Activated T-helper 1 cell treated with anti-CD3 and anti-CD28 coated beads, Interleukin-12 subunit alpha, Interleukin-12 subunit beta, Interleukin-2, Interleukin-4 antibody, amounts not matched to agents 30 ng/mL and 10 ng/mL and 1 ng/mL, durations not matched to agents 14 hours and 24 hours and 36 hours (primary cell): ENCODE measurements at regions not wholly inside any gene's neighbourhood (a gene's known extent, or its start where the extent isn't known, plus 50 kb on each side); places are given as distances from the start of the nearest gene placed in this dataset.

Experiments
- DNase-seq: peaks from one replicate; pipeline ENCODE4 v3.0.0; 2021; ENCODE audit warnings: low spot score
- H3K27ac Mint-ChIP-seq: one replicate; pipeline ENCODE4 v1.8.0; 2021; ENCODE audit warnings: mild to moderate bottlenecking, mixed read lengths
- H3K27me3 Mint-ChIP-seq: one replicate; pipeline ENCODE4 v1.8.0; 2022; ENCODE audit warnings: mild to moderate bottlenecking, moderate library complexity, mixed read lengths; ENCODE audit not compliant: insufficient read depth
- H3K36me3 Mint-ChIP-seq: one replicate; pipeline ENCODE4 v1.8.0; 2021; ENCODE audit warnings: low read depth, mixed read lengths
- H3K4me1 Mint-ChIP-seq: one replicate; pipeline ENCODE4 v1.8.0; 2021; ENCODE audit warnings: low read depth, mixed read lengths
- H3K4me3 Mint-ChIP-seq: one replicate; pipeline ENCODE4 v1.8.0; 2021; ENCODE audit warnings: mild to moderate bottlenecking, moderate library complexity, mixed read lengths
- H3K9me3 Mint-ChIP-seq: one replicate; pipeline ENCODE4 v1.8.0; 2021; ENCODE audit warnings: mixed read lengths
- intact Hi-C: fragments of 100-400 bp; cut with micrococcal nuclease; formaldehyde crosslinking; loops from one replicate; pipeline ENCODE4 v1.15.1; 2024

DNA sequence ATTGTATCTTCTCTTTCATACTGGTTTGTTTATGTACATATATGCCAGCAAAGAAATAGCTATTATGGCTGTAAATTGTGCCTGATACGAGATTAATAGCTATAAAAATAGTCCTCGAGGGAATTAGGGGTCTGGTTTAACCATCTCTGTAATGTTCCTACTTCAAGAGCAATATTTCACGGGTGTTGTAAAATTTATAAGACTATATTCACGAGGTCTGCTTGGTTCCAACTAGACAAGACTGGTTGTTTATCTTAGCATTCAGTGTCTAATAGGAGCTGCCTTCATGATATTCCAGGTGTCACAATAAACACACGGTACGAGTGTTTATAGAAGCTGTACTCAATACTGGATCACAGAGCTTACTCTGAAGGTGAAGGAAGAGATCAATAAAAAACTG lies 389.9 kb downstream of the SIPA1L2 start:
- intact Hi-C loops: no loop called here
- H3K36me3 Mint-ChIP-seq: no peaks in the 10 kb centered on the region
- DNase-seq: no peak
- H3K4me3 Mint-ChIP-seq: no peak overlapping the region
- no peaks in the 10 kb centered on the region for H3K4me1 Mint-ChIP-seq
- no peak overlapping the region for H3K27ac Mint-ChIP-seq
- H3K9me3 Mint-ChIP-seq: no peaks in the 10 kb centered on the region
- peaks cover 18% of the 10 kb centered on the region for H3K27me3 Mint-ChIP-seq

DNA sequence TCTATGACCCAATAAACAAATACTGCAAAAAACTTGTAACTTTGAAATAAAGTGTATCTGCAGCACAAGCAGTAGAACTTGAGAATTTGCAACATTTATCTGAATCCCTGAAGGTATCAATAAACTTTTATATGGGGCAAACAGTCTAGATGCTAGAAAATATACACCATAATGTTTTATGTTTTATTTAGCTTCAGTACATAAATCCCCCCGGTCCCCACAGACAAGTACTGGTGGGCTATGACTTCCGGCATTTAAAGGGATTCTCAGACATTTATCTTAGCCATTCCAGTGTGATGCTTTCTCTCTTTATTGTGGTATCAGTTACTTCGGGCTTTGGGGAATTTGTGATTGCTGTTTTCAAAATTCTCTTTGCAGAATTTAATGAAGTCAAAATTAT lies 390.4 kb downstream of the SIPA1L2 start:
- no peak for DNase-seq
- Mint-ChIP-seq H3K4me1 (no peaks in the 10 kb centered on the region), H3K27ac (no peak overlapping the region), H3K36me3 (no peaks in the 10 kb centered on the region), H3K27me3 (peaks cover 14% of the 10 kb centered on the region), H3K4me3 (no peak overlapping the region), H3K9me3 (no peaks in the 10 kb centered on the region)
- intact Hi-C loops: no loop called here

DNA sequence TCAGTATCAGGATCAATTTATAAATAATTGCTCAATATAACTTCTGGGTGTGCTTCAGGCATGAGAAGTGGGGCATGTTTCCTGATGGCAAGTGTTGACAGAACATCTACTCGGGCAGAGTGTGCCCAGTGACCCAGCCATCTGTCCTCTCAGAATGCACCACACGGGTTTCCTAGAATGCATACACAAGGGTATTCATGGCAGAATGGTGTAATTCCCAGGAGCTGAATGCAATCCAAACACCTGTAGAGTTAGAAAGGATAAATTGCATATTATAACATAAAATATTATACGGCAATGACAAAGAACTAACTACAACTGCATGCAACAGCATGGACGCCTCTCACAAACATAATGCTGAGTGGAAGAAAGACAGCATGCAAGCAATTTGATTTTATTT lies 391.9 kb downstream of the SIPA1L2 start:
- H3K4me3 Mint-ChIP-seq: no peak overlapping the region
- no peak overlapping the region for H3K27ac Mint-ChIP-seq
- H3K4me1 Mint-ChIP-seq: no peaks in the 10 kb centered on the region
- DNase-seq: no peak
- intact Hi-C loops: no loop called here
- no peaks in the 10 kb centered on the region for H3K36me3 Mint-ChIP-seq
- peaks cover 14% of the 10 kb centered on the region for H3K27me3 Mint-ChIP-seq
- H3K9me3 Mint-ChIP-seq: no peaks in the 10 kb centered on the region

DNA sequence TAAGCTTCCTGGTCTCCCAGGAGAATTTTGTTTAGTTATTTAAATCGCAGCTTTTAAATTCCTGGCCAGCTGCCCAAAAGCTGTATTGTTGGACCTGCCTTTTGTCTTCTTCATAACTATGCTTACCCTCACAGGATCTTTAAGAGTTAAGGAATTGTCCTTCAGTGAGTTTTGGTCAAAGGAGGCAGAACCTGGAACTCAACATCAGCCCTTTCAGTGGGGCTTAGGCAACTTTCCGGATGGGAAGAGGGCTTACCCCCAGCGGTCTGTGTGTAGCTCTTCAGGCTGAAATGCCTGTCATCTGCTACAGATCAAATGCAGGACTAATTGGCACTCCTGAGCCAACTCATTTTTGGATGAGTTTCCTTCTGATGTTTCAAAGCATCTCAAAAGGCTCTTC lies 402.6 kb downstream of the SIPA1L2 start:
- H3K4me3 Mint-ChIP-seq: no peak overlapping the region
- H3K36me3 Mint-ChIP-seq: no peaks in the 10 kb centered on the region
- no peak overlapping the region for H3K27ac Mint-ChIP-seq
- H3K9me3 Mint-ChIP-seq: no peaks in the 10 kb centered on the region
- intact Hi-C loops: no loop called here
- no peaks in the 10 kb centered on the region for H3K27me3 Mint-ChIP-seq
- no peak for DNase-seq
- peaks cover 7% of the 10 kb centered on the region for H3K4me1 Mint-ChIP-seq

DNA sequence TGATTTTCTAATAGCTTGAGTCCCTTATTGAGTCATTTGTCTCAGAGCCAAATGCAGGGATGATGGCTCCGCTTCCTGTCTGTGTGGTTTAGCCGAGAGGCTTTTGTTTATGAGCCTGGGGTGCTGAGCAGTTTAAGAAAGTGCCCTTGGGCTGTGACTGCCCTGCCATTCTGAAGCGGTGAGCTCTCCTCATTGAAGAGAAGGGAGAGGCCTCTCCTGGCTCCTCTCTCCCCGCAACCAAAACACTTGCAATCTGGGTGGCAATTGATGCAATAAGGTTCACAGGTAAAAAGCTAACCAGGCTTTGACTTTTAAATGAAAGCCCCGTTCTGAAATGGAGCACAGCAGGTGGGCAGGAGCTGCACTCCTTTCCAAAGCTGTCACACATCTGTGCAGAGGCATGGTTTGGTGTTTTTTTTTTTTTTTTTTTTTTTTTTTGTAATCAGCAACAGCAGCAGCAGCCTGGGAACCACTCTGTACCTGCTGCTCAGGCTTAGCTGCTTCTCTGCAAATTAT lies 403.7 kb downstream of the SIPA1L2 start:
- DNase-seq: peak; percentile 2
- no peaks in the 10 kb centered on the region for H3K36me3 Mint-ChIP-seq
- intact Hi-C loops: no loop called here
- no peaks in the 10 kb centered on the region for H3K27me3 Mint-ChIP-seq
- H3K9me3 Mint-ChIP-seq: no peaks in the 10 kb centered on the region
- H3K4me1 Mint-ChIP-seq: peaks cover 7% of the 10 kb centered on the region
- H3K27ac Mint-ChIP-seq: no peak overlapping the region
- no peak overlapping the region for H3K4me3 Mint-ChIP-seq

DNA sequence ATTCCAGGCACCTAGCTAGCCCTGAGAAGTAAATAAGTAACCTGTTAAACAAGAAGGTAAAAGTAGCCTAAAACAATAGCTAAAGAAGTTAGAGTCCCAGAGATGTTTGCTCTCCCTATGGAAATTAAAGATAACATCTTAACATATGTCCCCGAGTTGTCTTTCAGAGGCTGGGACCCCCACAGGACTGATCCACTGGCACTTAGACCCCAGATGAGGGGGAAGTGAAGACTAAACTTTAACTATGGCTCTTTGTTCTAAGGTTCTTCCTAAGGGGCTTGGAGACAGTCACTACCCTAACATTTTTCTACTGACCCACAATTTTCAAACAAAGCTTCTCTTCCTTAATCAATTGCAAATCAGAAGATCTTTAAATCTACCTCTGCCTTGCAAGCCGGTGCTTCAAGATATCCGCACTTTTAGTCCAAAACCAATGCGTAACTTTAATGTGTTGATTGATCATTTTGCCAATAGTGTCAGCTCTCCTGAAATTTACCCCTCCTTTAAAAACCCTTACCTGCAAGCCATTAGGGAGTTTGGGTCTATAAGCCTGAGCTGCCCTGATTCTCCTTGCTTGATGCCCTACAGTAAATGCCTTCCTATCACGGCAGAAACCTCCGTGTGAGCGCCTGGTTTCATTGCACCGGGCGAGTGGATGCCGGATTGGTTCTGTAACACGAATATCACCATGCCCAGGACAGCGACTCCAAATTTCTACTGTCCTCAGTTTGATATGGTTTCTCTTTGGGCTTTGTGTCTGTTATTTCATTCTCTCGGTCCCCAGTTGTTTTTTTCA lies 404.4 kb downstream of the SIPA1L2 start:
- Mint-ChIP-seq H3K9me3 (no peaks in the 10 kb centered on the region), H3K27ac (no peak overlapping the region), H3K4me3 (no peak overlapping the region), H3K36me3 (no peaks in the 10 kb centered on the region), H3K4me1 (peaks cover 7% of the 10 kb centered on the region), H3K27me3 (no peaks in the 10 kb centered on the region)
- no peak for DNase-seq
- intact Hi-C loops: no loop called here

DNA sequence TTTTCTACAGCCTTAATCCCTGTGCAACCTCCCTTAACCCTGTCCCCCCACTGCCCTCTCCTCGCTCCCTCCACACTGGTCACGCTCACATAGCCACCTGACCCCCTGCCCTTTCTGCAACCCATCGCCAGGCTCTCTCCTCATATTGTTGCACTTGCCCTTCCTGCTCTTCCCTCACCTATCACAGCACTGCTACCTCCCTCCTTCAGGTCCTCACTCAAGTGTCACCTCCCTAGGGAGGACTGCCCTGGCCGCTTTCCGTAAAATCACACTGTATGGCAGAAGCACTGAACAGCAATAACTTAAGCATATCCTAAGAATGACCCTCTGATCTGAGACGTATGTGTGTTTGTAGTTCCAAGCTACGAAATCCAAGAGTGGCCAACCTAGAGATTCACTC lies 406.0 kb downstream of the SIPA1L2 start:
- no peaks in the 10 kb centered on the region for H3K9me3 Mint-ChIP-seq
- H3K27ac Mint-ChIP-seq: no peak overlapping the region
- peaks cover 7% of the 10 kb centered on the region for H3K4me1 Mint-ChIP-seq
- H3K27me3 Mint-ChIP-seq: no peaks in the 10 kb centered on the region
- no peak for DNase-seq
- intact Hi-C loops: no loop called here
- H3K36me3 Mint-ChIP-seq: no peaks in the 10 kb centered on the region
- no peak overlapping the region for H3K4me3 Mint-ChIP-seq

DNA sequence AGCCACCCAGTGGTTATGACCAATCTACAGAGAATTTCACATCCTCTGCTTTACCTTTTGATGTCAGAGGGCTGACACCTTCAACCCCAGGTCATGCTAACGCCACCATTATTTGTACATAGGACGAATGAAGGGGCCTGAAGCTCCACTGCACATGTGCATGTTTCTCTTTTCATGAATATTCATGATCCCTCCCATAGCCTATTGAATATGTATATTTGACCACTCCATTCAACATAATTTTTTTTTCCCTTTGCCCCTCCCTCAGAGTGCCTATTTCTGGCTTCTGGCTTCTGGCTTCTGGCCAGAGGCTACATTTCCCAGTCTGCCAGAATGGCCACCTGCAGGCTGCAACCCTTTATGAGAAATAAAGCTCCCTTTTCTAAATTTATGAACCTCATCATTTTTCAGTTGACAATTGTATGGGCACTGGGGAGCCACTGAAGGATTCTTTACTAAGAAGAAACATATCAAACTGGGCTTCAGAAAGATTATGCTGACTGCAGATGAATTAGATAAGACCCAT lies 406.7 kb downstream of the SIPA1L2 start:
- H3K9me3 Mint-ChIP-seq: no peaks in the 10 kb centered on the region

DNA sequence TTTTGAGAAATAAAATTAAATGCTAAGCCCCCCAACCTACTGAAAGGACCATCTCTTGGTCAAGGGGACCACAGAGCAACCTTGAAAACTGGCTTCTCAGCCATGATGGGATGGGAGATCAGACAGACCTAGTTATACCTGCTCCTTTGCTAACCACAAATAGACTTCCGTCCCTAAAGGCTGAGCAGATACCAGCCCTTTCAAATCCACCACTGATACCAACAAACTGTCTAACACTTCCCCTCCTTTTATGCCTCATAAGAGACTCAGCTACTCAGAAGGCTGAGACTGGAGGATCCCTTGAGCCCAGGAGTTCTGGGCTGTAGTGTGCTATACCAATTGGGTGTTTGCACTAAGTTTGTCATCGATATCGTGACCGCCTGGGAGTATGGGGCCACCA lies 407.3 kb downstream of the SIPA1L2 start:
- Mint-ChIP-seq H3K9me3 (no peaks in the 10 kb centered on the region), H3K4me1 (peaks cover 7% of the 10 kb centered on the region), H3K36me3 (no peaks in the 10 kb centered on the region), H3K27me3 (no peaks in the 10 kb centered on the region), H3K4me3 (no peak overlapping the region), H3K27ac (no peak overlapping the region)
- intact Hi-C loops: no loop called here
- no peak for DNase-seq

More for the DNA sequence above, 406.7 kb downstream of the SIPA1L2 start:
- Mint-ChIP-seq H3K4me1 (peaks cover 7% of the 10 kb centered on the region), H3K36me3 (no peaks in the 10 kb centered on the region), H3K4me3 (no peak overlapping the region), H3K27me3 (no peaks in the 10 kb centered on the region), H3K27ac (no peak overlapping the region)
- intact Hi-C loops: no loop called here
- DNase-seq: no peak

DNA sequence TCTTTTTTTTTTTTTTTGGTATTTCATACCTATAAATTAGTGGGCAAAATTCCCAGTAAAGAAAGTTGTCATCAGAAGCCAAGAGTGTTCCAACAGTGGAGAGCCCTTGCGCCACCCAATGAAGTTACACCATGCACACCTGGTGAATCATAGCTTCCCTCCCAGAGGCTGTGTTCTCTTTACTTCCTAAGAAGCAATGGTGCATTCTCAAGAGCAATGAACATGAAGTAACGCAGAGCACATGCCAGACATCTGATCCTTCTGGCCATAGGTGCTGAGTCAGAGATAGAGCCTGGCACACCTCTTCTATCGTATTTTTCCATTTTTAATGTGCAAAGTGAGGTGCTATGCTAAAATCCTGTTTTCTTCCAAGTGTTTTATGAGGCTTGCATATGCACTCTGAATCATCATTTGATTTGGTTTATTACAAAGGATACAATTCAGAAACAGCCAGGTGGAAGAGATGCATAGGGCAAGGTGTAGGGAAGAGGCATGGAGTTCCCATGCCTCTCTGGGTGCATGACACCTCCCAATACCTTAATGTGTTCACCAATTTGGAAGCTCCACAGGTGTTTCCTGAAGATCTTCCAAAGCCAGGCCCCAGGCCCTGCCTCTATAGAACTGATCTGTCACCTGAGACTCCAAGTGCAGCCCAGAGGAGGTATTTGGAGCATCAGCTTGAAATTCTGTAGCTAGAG lies 408.0 kb downstream of the SIPA1L2 start:
- Mint-ChIP-seq H3K27ac (no peak overlapping the region), H3K9me3 (no peaks in the 10 kb centered on the region), H3K27me3 (no peaks in the 10 kb centered on the region), H3K4me1 (peaks cover 7% of the 10 kb centered on the region), H3K4me3 (no peak overlapping the region), H3K36me3 (no peaks in the 10 kb centered on the region)
- intact Hi-C loops: no loop called here
- DNase-seq: no peak

DNA sequence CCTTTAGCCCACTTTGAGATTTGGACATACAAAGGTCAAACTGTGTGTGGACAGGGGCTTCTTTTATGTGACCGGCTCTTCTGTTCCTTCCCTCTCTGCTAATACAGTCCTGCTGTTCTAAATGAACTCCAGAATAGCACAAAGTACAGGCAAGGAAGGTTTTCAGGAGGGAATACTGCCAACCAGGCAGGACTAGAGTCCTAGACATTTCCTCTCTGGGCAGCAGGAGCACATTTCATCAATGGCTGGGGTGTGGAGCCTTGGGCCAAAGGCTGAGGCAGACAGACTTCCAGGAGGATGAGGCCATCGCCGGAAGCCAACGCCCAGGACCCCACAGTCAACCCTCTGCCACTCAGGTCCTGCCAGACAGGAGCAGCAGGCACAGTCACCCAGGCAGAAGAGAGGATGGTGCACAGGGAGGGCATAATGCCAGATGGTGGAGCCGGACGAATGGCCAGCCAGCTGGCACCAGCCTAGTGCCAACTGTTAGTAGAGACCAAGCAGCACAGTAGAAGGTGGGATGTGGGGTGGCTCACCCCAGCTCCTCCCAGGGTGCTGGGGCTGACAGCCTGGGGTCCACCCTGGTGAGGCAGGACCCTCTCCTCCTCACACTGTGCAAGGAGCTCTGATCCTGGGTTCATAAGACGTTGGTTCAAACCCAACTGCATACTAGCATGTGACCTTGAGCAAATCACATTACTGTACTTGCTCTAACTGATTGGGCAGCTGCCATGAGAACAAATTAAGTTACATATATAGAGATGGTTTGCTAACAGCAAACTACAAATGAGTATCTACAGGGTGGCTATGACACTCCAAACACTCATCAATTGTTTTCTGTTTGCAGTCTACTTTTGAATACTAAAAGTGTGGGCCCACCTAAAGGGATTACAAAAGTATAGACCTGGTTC lies 410.7 kb downstream of the SIPA1L2 start:
- no peaks in the 10 kb centered on the region for H3K9me3 Mint-ChIP-seq
- H3K27me3 Mint-ChIP-seq: no peaks in the 10 kb centered on the region
- no peaks in the 10 kb centered on the region for H3K4me1 Mint-ChIP-seq
- H3K27ac Mint-ChIP-seq: no peak overlapping the region
- H3K4me3 Mint-ChIP-seq: no peak overlapping the region
- intact Hi-C loops: no loop called here
- DNase-seq: no peak
- H3K36me3 Mint-ChIP-seq: no peaks in the 10 kb centered on the region

DNA sequence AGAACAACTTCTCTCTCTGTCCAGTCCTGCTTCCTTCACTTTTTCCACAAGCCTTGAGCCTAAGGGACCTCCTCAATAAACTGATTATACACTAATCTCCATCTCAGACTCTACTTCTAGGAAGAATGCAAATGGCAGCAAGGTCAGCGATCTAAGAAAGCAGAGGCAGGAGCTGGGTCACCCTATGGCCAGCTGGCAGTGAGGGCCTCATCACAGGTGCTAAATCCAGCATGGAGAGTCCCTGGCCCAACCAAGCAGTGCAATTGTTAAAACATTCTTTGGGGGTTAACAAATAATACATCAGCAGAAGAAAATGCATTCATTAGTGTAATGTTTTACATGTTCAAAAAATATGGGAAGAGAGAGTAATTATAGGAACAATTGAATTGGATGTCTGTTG lies 416.0 kb downstream of the SIPA1L2 start:
- no peak overlapping the region for H3K27ac Mint-ChIP-seq
- H3K36me3 Mint-ChIP-seq: no peaks in the 10 kb centered on the region
- no peaks in the 10 kb centered on the region for H3K9me3 Mint-ChIP-seq
- no peak for DNase-seq
- H3K4me3 Mint-ChIP-seq: no peak overlapping the region
- intact Hi-C loops: no loop called here
- H3K4me1 Mint-ChIP-seq: no peaks in the 10 kb centered on the region
- peaks cover 9% of the 10 kb centered on the region for H3K27me3 Mint-ChIP-seq
